Stimulated activated CD4-positive, alpha-beta T cell treated with anti-CD3 and anti-CD28 coated beads, Interleukin-12 subunit alpha, Interleukin-12 subunit beta, amount 100 ng/mL, for 4 hours (primary cell): ENCODE measurements at regions not wholly inside any gene's neighbourhood (a gene's known extent, or its start where the extent isn't known, plus 50 kb on each side); places are given as distances from the start of the nearest gene placed in this dataset.
"Not testable (repeated sequence)": the region's sequence is repeated elsewhere in the genome, so short reads cannot be mapped to it uniquely, and the experiment has no call there.

ENCODE experiments used
- DNase-seq: peaks from one replicate; pipeline ENCODE4 v3.0.0-alpha.2; 2020

DNA sequence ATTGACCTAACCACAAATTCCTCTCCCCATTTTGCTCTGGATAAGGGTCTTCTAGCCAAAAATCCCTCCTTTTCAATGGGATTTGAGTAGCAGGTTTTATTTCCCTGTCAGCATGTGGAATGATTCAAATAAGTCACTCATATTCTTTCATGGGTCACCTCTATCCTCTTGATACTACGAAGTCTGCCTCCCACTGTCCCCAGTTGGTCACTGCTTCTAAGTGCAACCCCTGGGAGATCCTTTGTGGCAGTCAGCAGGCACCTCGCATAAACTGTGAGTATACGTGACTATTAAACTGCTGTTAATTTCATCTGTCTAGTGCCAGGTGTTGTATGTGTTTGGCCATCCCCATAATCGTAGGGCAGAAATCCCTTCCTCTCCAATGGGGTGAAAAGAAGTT is 1667.9 kb upstream of the PCDH7 start:
- DNase-seq: no peak

DNA sequence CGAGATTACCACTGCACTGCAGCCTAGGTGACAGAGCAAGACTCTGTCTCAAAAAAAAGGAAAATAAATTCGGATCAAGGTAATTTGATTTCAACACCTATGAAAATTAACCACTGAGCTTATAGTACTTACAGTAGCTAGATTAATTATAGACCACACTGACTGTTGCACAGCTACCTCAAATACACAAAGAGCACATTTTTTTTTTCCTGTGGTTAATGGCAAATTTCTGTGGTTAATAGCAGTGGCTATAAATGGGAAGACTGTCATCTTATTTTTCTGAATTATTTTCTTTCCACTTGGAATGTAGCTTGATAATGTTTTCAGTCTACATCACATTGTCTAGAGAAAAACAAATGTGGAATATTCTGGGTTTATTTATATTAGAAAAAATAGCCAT is 1661.6 kb upstream of the PCDH7 start:
- no peak for DNase-seq

DNA sequence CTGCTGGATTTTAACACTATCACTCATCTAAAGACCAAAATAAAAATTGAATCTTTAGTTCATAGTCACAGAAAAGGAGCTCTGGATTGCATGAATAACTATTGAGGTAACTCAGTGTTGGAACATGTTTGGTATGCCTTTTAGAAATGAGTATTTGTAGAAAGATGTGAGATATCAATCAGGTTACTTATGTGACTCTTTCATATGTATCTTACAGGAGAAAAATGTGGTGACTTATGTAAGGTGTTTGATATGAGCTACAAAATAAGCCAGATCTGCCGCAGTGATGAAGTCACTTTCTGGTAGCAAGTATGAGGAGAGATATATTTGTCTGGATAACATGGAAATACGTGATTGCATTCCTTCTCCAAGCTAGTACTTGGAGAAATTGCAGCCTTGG is 1653.3 kb upstream of the PCDH7 start:
- no peak for DNase-seq

DNA sequence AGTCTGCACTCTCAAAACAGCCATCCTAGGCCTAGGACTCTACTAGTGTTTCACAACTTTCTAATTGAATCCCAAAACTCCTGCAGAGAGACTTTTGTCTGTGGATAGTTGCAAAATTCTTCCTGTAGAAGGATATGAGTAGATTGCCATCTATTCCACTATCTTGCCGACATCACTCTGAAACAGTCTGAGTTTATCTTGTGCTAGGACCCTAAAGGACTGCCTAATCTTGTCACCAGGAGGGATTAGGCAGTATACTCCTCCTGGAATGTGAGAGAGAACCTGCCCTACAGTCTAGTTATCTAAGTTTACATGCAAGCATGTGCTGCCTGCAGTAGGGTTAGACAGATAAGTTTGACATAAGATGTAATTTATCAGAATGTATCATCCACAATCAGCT is 1646.6 kb upstream of the PCDH7 start:
- no peak for DNase-seq

DNA sequence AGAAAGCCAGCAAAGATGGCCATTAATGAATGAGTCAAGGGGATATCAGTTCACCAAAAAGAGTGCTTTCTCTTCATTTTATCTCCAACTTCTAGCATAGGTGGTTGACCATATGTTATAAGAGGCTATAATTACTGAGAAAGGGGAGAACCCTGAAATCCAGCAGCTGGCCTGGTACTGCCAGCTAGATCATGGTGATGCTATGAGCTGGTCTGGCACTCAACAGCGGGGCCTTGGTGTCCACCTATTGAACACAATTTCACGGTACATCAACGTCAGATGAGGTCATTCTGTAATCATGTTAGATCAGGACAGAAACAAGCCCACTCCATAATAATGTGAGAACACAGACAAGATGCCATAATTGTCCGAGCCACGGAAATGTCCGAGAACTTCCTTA is 1644.8 kb upstream of the PCDH7 start:
- no peak for DNase-seq

DNA sequence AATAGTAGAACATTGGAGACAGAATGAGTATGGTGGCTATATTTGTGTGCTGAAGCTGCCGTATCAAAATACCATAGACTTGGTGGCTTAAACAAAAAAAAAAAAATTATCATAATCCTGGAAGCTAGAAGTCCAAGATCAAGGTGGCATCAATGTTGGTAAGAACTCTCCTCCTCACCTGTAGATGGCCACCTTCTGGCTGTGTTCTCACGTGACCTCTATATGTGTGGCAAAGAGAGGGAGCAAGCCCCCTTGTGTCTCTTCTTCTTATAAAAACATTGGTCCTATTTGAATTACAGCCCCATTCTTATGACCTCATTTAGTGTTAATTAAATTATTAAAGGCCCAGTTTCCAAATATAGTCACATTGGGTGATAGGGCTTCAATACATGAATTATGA is 1640.9 kb upstream of the PCDH7 start:
- DNase-seq: no peak

DNA sequence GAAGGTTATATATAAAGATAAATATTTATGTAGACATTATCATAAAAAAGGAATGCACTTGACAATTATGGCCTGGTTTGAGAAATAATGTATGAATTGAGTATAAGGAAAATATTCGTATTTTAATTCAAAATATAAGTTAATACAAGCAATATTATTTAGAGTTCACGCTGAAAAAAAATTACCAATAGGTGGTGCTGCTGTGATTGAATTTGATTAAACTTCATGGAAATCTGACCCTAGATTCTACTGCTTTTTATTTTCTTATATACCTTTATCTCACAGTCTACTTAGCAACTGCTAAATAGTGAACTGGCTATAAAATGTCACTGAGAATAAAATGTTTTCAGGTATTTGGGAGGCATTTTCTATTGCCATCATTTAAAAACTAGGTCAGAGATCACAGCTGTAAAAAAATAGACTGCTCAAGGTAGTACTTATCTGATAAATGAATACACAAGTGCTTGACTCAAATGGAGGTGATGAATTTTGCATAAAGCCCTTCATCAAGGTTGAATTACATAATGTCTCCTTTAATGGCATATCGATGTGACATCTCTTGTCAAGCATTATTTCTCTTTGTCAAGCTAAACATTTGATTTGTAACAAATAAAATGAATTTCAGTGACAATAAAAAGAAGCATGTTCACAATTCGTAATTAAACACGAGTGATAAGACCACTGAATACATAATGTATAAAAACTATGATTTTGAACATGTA is 1638.8 kb upstream of the PCDH7 start:
- no peak for DNase-seq

DNA sequence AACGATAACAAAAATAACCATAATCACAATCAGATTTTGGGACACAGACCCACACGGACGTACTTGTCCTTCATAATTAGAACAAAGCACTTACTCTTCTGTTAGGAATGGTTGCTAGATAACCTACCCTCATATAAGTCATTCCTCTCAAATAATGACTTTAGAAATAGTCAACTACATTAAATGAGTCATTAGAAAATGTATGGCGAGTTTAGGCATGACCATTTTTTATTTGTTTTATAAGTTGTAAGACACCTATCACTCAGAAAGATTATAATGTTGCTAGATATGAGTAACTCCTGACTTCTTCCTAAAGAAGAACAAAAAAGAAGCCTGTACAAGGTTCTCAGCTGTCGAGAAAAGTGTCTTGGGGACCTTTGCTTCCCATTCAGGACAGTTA is 1637.5 kb upstream of the PCDH7 start:
- no peak for DNase-seq

DNA sequence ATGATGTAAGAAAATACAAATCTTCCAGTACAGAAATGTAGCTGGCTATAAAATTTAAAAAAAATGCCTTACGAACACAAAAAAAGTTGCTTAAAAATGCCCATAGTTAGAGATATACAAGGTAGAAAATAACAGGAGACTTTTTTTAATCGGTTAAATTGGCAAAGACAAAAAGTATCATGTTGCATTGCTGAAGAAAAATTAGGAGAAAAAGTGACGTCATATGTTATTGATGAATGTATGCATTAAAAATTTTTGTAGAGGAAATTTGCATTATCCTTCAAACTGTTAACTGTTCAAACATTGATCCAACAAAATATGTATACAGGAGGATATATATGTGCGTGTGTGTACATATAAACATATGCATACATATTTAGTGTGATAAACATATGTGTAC is 1634.4 kb upstream of the PCDH7 start:
- no peak for DNase-seq

DNA sequence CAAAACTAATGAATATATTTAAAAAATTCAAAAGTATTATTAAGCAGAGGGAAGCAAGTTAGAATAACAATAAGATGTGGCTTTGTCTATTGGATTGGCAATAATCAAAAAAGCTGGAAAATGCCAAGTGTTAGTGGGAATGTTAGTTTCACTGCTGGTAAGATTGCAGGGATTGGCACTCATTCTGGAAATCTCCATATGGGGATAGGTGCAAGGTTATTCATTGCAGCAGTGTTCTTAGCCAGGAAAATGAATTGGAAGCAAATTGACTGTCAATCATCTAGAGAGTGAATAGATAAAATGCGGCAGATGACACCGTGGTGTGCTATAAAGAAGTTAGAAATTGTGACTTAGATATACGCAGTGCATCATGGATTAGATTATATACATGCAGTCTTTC is 1615.5 kb upstream of the PCDH7 start:
- no peak for DNase-seq

DNA sequence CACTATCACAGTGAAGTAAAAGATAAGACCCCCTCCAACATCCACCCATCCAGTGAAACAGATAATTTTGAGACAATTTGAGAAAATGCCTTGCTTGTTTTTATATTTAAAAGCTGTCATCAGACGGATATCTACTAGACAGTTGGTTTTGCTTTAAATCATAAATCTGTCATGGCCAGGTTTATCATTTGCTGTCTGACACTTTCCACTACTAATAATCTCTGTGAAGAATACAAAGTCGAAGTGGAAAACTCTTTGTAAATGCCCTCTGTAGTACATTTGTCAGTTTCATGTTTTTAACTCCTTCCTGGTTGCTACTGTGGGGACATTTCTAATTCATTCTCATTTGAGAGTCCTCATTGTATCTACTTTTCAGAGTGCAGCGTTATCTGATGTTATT is 1606.2 kb upstream of the PCDH7 start:
- no peak for DNase-seq

DNA sequence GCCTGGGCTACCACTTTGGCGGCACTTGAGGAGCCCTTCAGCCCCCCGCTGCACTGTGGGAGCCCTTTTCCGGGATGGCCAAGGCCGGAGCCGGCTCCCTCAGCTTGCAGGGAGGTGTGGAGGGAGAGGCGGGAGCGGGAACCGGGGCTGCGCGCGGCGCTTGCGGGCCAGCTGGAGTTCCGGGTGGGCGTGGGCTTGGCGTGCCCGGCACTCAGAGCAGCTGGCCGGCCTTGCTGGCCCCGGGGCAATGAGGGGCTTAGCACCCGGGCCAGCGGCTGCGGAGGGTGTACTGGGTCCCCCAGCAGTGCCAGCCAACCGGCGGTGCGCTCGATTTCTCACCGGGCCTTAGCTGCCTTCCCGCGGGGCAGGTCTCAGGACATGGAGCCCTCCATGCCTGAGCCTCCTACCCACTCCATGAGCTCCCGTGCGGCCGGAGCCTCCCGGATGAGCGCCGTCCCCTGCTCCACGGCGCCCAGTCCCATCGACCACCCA is 1602.9 kb upstream of the PCDH7 start:
- DNase-seq: not testable (repeated sequence)

DNA sequence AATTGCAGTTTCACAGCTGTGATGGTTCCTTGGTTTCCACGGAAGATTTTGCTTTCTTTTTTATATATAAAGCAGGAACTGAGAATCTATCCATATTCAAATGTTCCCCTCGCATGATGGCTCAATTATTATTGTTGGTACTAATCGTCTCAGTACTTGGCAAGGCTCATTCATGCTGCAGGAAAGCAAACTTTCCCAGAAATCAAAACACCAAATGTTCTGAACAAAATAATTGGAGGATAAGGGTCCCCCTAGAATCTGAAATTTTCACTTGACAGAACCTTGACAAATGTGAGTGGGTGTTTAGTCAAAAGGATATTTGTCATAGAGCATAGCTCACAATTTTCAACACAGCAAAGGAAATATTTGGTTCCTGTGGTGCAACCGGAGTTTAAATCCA is 1598.6 kb upstream of the PCDH7 start:
- DNase-seq: no peak

DNA sequence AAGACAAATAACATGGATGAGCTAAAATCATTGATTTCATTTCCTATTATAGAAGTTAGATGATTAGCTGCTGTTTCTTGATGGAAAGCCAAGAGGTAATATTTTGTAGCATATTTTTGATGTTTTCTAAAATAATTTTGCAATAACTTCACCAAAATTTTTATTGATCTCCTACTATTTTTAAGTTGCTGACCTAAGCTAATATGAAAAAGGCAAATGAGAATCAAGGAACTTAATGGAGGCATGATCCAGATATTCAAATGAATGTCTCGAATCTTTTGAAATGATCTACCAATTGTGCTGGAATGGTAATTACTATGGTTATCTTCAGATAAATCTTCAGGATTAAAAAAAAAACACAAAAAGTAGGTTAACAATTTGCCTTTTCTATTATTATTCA is 1591.4 kb upstream of the PCDH7 start:
- no peak for DNase-seq

DNA sequence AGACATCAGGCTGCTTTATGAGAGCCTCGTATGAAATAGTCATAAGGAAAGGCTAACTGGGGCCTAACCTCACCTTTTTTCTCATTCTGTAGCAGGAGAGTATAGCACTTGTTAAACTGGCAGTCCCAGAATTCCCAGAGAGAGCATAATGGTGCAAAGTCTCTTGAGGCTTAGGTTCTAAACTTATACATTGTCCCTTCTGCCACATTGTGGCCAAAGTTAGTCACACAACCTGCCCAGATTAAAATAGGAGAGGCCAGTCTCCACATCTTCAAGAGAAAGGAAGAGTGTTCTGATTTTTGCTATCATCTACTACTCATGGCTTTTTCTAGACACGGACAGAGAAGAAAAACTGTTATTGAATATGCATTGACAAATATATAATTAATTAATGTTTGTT is 1588.9 kb upstream of the PCDH7 start:
- no peak for DNase-seq

DNA sequence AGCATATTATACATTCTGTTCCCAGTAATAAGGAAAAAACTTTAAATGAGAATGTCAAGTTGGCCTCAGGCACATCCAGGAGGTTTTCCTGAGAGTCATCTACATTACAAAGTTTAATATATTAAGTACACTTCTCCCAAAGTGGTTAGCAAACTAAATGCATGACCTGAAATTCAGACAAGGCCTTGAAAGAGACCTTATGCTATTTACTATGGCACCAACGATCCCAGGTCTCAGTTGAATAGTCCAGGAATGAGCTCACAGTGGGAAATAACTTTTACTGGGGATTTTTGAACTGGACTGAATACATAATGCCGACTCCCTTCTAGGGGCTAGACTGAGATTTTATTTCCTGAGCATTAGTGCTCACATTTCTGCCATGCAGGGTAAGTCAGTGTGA is 1577.5 kb upstream of the PCDH7 start:
- DNase-seq: no peak

DNA sequence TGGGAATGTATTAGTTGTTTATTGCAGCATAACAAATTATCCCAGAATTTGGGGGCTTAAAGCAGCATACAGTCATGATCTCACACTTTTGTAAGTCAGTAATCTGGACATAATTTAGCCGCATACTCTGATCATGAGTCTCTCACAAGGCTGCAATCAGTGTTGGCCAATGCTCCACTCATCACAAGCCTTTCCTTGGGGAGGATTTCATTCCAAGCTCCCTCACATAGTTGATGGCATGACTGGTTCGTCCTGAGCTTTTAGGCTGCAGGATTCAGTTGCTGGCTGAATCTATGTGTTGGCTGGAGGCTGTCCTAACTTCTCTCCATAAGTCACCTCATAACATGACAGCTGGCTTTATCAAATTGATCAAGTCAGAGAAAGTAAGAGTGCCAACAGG is 1568.6 kb upstream of the PCDH7 start:
- DNase-seq: no peak

DNA sequence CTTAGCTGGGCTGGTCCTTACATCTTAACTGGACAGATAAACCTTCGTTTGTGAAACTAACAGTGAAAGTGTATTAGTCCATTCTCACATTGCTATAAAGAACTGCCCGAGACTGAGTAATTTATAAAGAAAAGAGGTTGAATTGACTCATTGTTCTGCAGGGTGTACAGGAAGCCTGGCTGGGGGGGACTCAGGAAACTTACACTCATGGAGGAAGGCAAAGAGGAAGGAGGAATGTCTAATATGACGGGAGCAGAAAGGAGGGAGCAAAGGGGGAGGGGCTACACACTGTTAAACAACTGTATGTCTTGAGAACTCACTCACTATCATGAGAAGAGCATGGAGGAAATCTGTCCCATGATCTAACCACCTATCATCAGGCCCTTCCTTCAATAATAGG is 1566.5 kb upstream of the PCDH7 start:
- no peak for DNase-seq

DNA sequence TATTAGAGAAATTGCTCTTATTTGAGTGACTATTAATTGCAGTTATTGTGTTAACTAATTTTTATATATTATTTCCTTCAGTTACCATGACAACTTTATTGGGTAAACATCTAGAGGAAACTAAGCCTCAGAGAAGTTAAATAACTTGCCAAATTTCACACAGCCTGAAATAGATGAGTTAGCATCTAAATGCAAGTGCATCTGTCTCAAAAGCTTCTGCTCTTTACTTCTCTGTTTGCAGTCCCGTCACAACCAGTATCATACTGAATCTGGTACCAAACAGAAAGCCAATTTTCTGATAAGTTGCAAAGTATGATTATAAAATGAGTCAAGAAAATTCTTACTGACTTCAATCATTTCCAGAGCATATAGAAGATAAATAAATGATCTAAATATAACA is 1544.9 kb upstream of the PCDH7 start:
- DNase-seq: no peak

DNA sequence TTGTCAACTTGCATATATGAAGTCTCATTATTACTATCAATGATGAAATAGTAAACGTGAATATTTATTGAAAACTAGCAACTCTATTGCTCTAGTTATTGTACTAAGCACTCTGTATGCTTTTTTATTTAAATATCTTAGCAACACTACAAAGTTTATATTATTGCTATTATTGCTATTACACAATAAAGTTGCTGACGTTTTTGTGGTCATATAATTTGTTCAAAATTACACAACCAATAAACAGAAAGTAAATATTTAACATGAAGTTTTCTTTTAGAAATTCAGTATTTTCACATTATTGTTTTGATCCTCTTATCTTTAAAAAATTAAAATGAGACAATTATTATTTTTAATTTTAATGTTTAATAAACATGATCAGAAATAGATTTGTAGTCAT is 1521.1 kb upstream of the PCDH7 start:
- no peak for DNase-seq

DNA sequence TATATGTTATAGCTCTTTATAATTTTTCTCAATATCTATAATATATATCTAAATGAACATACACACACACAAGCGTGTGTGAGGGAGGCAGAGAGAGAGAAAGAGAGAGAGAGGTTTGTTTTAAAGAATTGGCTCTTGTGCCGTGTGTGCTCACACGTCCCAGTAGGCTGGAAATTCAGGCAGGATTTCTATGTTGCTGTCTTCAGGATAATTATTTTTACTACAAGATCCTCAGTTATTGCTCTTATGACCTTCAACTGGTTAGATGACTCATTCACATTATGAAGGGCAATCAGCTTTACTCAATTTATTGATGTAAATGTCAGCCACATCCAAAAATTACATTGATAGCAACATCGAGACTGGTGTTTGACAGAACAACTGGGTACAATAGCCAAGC is 1520.7 kb upstream of the PCDH7 start:
- DNase-seq: no peak

DNA sequence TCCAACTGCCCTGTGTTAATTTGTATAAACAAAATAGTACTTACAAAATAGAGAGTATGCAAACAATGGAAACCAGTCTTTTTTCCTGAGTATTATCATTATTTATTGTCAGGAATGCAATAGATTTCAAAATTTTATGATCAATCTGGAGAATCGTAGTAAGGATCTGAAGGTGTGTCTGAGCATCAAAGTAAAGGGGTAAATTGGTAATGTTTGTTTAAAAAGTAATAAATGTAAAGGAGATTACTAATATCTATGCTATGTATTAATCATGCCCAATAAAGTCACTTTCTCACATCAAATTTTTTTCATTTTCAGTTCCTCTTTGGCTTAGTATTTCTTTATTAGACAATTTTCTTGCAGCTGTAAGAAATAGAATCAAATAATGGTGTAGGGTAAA is 1507.1 kb upstream of the PCDH7 start:
- no peak for DNase-seq

DNA sequence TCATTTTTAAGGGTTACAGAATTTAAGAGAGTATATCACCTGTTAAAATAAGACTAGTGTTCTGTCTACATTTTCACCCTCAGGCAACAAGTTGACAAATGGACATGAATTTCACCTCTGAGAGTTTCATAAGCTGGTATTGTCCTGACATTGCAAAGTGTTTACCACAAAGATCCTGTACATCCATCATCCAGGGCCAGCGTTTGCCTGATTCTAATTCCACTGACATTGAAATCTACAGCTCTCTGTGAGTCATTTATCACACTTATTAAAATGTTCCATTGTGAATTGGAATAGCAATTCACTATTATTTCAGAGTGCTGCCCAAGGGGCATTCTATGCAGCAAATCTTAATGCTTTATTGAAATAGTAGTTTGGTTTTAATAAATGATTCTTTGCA is 1499.4 kb upstream of the PCDH7 start:
- DNase-seq: no peak

DNA sequence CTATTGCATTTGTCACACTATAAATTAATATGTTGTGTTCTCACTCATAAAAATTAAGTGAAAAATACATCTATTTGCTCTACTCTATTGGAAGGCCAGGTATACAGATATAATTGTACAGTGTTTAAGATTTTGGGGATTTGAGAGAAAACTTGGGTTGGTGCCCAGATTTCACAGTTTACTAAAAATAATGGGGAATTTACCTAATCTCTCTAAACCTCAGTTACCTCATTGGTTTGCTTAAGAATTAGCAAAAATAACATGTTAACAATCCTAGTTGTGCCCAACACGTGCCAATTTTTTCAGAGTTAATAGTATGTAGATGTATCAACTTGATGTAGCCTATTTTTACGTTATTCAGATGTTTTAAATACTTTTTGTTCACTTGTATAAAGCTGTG is 1495.3 kb upstream of the PCDH7 start:
- no peak for DNase-seq

DNA sequence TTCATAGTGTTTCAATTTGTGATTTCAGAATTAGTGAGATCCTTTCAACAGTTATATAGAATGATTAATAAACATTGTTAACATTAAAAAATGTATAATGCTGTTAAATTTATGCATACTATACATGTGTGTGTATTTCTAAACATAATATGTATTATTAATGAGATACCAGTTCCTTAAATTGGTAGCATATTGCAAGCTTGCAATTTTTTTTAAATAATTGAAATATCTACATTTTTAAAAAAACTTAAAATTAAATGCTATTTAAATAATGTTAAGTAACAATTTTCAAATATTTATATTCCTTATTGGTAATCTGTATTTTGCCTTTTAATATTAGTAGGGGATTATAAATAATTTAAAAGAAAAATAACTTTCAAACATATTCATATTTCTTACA is 1479.5 kb upstream of the PCDH7 start:
- no peak for DNase-seq

DNA sequence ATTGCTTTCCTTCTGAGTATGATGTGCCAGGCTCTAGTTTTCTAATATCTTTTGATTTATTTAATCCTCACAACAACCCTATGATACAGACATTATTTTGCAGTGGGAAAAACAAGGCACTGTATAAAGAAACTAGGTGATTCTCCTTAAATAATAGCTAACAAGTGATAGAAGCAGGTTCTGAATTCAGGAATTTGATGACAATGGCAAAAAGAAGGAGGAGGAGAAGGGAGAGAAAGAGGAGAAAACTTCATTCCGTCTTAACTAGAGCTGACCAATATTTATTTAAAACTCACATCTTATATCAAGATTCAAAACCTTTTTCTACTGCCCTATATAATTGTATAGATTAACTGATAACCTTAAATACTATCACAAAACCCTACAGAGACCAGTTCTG is 1477.1 kb upstream of the PCDH7 start:
- no peak for DNase-seq
